ENCODE measurements at regions not wholly inside any gene's neighbourhood (a gene's known extent, or its start where the extent isn't known, plus 50 kb on each side); places are given as distances from the start of the nearest gene placed in this dataset.

DNA sequence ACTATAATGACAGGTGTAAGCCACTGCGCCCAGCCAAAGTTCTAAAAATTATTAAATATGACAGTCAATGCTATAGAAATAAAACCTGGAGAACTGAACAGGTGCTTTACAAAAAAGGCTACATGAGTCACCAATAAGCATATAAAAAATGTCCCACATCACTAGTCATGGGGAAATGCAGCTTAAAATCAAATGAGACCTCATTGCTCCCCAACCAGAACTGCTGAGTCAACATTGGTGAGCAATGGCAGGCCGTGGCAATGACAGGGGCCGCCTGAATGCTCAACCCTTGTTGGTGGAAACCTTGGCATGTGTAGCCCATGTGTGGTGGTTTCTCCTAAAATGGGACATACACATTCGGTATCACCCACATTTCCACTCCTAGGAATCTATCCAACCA lies 352.3 kb upstream of the KLF6 start:
- Histone ChIP-seq H3K4me1 (peaks cover 0 to 7% (median under 1%) of the 10 kb centered on the region in 9 donors), H3K27ac (no peak overlapping the region), H3K27me3 (no peaks in the 10 kb centered on the region), H3K36me3 (no peaks in the 10 kb centered on the region), H3K9me3 (peaks cover 0 to 29% (median 16%) of the 10 kb centered on the region in 11 donors), H3K4me3 (no peak overlapping the region)
- WGBS, 2 donors: 97 to 99% methylated on average over 4 of the region's 4 CpGs
- ATAC-seq (no peak), DNase-seq (no peak)
- TF ChIP-seq CTCF (IDR thresholded peaks at IDR 0.05): no peak
- intact Hi-C loops (cut with DNase I): loop anchor here in 1 of 10 donors (5.0 kb wide), 1 partner anchor 750 kb away; no protein-coding TSS in a partner anchor

- TF ChIP-seq CTCF (IDR thresholded peaks at IDR 0.05): no peak
- intact Hi-C loops (cut with DNase I): loop anchor here in 1 of 10 donors (5.0 kb wide), 1 partner anchor 751 kb away; no protein-coding TSS in a partner anchor
- ATAC-seq (no peak), DNase-seq (no peak)
- Histone ChIP-seq H3K27me3 (no peaks in the 10 kb centered on the region), H3K4me1 (peaks cover 0 to 19% (median 11%) of the 10 kb centered on the region in 9 donors), H3K36me3 (no peaks in the 10 kb centered on the region), H3K27ac (no peak overlapping the region), H3K4me3 (no peak overlapping the region), H3K9me3 (peaks cover 0 to 22% (median 14%) of the 10 kb centered on the region in 11 donors)
- 74 to 82% methylated on average over 2 of the region's 2 CpGs for WGBS, 2 donors
These were observed 351.1 kb upstream of the KLF6 start for GRCh38 chr10:4136121-4136520.

DNA sequence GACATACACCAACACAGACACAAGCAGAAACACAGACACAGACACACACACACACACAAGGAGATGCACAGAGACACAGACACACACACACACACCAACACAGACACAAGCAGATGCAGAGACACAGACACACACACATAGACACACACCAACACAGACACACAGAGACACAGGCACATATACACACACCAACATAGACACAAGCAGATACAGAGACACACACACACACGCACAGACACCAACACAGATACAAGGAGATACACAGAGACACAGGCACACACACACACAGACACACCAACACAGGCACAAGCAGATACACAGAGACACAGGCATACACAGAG lies 347.2 kb upstream of the KLF6 start:
- Histone ChIP-seq H3K27ac (peak overlapping the region in 7 of 10 donors; percentile 25 to 89 (median 63)), H3K36me3 (no peaks in the 10 kb centered on the region), H3K27me3 (no peaks in the 10 kb centered on the region), H3K9me3 (peaks cover 0 to 2% (median 0%) of the 10 kb centered on the region in 11 donors), H3K4me1 (peaks cover 0 to 59% (median 35%) of the 10 kb centered on the region in 9 donors), H3K4me3 (no peak overlapping the region)
- WGBS, 2 donors: 89 to 100% methylated on average over 1 of the region's 1 CpG
- DNase-seq (no peak), ATAC-seq (no peak)
- intact Hi-C loops (cut with DNase I): no loop called here
- TF ChIP-seq CTCF (IDR thresholded peaks at IDR 0.05): no peak

DNA sequence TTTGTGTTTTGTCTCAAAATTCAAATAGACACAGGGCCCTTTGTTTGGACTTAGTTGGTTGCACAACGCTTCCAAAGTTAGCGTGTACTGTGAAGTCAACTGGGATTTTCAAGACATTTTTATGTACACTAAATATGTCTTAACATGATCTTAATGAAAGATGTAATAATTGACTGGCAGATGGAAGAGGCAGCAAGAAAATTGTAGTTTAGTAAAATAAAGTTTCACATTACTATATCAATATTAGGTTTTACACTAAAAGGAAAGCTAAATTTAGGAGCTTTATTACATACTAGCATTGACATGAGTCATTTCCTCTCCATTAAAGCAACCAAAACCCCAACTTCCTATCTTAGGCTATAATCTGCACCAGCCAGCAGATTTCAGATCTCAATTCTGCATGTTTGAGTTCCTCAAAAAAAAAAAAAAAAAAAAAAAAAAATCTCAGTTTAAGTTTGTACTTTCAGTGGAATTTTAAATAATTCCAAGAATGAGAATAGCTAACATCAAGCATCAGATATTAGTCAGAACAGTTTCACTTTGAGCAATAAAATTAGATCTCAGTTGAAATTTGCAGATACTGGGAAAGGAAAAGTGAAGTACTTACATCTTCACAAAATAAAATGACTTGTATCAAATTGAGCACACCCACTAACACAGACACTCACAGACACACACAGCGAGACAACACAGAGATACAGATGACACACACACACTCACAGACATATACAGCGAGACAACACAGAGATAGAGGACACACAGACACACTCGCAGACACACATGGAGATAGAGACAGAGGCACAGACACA lies 346.6 kb upstream of the KLF6 start:
- intact Hi-C loops (cut with DNase I): no loop called here
- ATAC-seq (peak; percentile 65 to 94 (median 86)), DNase-seq (no peak)
- WGBS, 2 donors: 68 to 69% methylated on average over 5 of the region's 5 CpGs
- Histone ChIP-seq H3K27me3 (no peaks in the 10 kb centered on the region), H3K27ac (peak overlapping the region in 9 of 10 donors; percentile 25 to 89 (median 69)), H3K36me3 (no peaks in the 10 kb centered on the region), H3K4me1 (peaks cover 0 to 59% (median 35%) of the 10 kb centered on the region in 9 donors), H3K9me3 (peaks cover 0 to 5% (median 0%) of the 10 kb centered on the region in 11 donors), H3K4me3 (peak overlapping the region in 3 of 10 donors; percentile 3 to 9 (median 4))
- no peak for TF ChIP-seq CTCF (IDR thresholded peaks at IDR 0.05)
